Keratinocyte (primary cell): ENCODE measurements at regions not wholly inside any gene's neighbourhood (a gene's known extent, or its start where the extent isn't known, plus 50 kb on each side); places are given as distances from the start of the nearest gene placed in this dataset.

Source experiments
- DNase-seq: peaks from one replicate; pipeline ENCODE4 v3.0.0-alpha.2; 2011; ENCODE audit warnings: low read depth, missing footprints, low spot score
- FAIRE-seq: peaks from 2 replicates; lab custom pipeline; 2011; peaks lifted over from hg19 to GRCh38; lab: Jason Lieb, UNC
- H2AFZ ChIP-seq: 2 replicates; pipeline ENCODE4 v1.6.0; 2012; ENCODE audit warnings: low read length, control low read depth, inconsistent platforms; ENCODE audit not compliant: control insufficient read depth
- H3K27ac ChIP-seq: 2 replicates; pipeline ENCODE4 v1.5.1; 2011; ENCODE audit warnings: low read length; ENCODE audit not compliant: control insufficient read depth, insufficient read depth
- H3K27me3 ChIP-seq: 3 replicates; pipeline ENCODE4 v1.6.0; 2011; ENCODE audit warnings: low read length; ENCODE audit not compliant: control insufficient read depth, insufficient read depth; ENCODE audit errors: extremely low read depth
- H3K36me3 ChIP-seq, 2 experiments: 2 replicates in 1 of 2; 3 replicates in 1 of 2; pipeline ENCODE4 v1.5.1; 2011; ENCODE audit warnings: low read length in 2 of 2, mild to moderate bottlenecking in 1 of 2; ENCODE audit not compliant: control insufficient read depth in 2 of 2, insufficient read depth in 2 of 2; ENCODE audit errors: extremely low read depth in 1 of 2
- H3K4me1 ChIP-seq: 3 replicates; pipeline ENCODE4 v1.5.1; 2011; ENCODE audit warnings: low read length; ENCODE audit not compliant: control insufficient read depth, insufficient read depth; ENCODE audit errors: extremely low read depth
- H3K4me2 ChIP-seq: 3 replicates; pipeline ENCODE4 v1.6.0; 2011; ENCODE audit warnings: low read depth, low read length; ENCODE audit not compliant: control insufficient read depth, insufficient read depth; ENCODE audit errors: extremely low read depth
- H3K4me3 ChIP-seq, 3 experiments: fragments of 200-600 bp in 1 of 3; sonication (generic) in 1 of 3; 2 replicates in 2 of 3; 3 replicates in 1 of 3; pipeline ENCODE4 v1.5.1; 2011 to 2016; ENCODE audit warnings: low read length in 3 of 3, mild to moderate bottlenecking in 3 of 3, control low read depth in 2 of 3, inconsistent platforms in 1 of 3, low read depth in 1 of 3, mixed read lengths in 1 of 3, mixed run types in 1 of 3, moderate library complexity in 1 of 3; ENCODE audit not compliant: control insufficient read depth in 2 of 3, insufficient read depth in 2 of 3; ENCODE audit errors: extremely low read depth in 1 of 3
- H3K79me2 ChIP-seq: 2 replicates; pipeline ENCODE4 v1.6.0; 2012; ENCODE audit warnings: low read length; ENCODE audit not compliant: control insufficient read depth, insufficient read depth
- H3K9ac ChIP-seq: 3 replicates; pipeline ENCODE4 v1.6.0; 2011; ENCODE audit warnings: low read length; ENCODE audit not compliant: control insufficient read depth, insufficient read depth; ENCODE audit errors: extremely low read depth
- H3K9me1 ChIP-seq: 3 replicates; pipeline ENCODE4 v1.6.0; 2011; ENCODE audit warnings: low read length; ENCODE audit not compliant: control insufficient read depth, insufficient read depth; ENCODE audit errors: extremely low read depth
- H3K9me3 ChIP-seq: 2 replicates; pipeline ENCODE4 v1.5.1; 2012; ENCODE audit warnings: low read depth, low read length; ENCODE audit not compliant: control insufficient read depth
- H4K20me1 ChIP-seq: 3 replicates; pipeline ENCODE4 v1.6.0; 2011; ENCODE audit warnings: low read length; ENCODE audit not compliant: control insufficient read depth, insufficient read depth; ENCODE audit errors: extremely low read depth
- EZH2 ChIP-seq: IDR thresholded peaks from one replicate; pipeline ENCODE4 v1.6.1; 2012; ENCODE audit warnings: inconsistent platforms, mild to moderate bottlenecking, low read length, moderate library complexity
- dilution Hi-C: fragments of 300-500 bp; cut with MboI; formaldehyde crosslinking; loops from one replicate; pipeline ENCODE4 v1.7.0; 2020; ENCODE audit warnings: low sequenced_read_pairs; ENCODE audit not compliant: extremely low pct_ligation_motif_present
- TF ChIP-seq, protein P1 (sequence below), 3 experiments: IDR thresholded peaks in 1 of 3; conservative IDR thresholded peaks in 1 of 3; optimal IDR thresholded peaks in 1 of 3; 2 replicates in 2 of 3; 3 replicates in 1 of 3; pipeline versions ENCODE3 to v1.5.1; 2011; ENCODE audit warnings: low read length in 3 of 3, mild to moderate bottlenecking in 3 of 3, moderate library complexity in 2 of 3, control low read depth in 1 of 3, inconsistent platforms in 1 of 3; ENCODE audit not compliant: insufficient read depth in 2 of 3; ENCODE audit errors: extremely low read depth in 1 of 3

DNA sequence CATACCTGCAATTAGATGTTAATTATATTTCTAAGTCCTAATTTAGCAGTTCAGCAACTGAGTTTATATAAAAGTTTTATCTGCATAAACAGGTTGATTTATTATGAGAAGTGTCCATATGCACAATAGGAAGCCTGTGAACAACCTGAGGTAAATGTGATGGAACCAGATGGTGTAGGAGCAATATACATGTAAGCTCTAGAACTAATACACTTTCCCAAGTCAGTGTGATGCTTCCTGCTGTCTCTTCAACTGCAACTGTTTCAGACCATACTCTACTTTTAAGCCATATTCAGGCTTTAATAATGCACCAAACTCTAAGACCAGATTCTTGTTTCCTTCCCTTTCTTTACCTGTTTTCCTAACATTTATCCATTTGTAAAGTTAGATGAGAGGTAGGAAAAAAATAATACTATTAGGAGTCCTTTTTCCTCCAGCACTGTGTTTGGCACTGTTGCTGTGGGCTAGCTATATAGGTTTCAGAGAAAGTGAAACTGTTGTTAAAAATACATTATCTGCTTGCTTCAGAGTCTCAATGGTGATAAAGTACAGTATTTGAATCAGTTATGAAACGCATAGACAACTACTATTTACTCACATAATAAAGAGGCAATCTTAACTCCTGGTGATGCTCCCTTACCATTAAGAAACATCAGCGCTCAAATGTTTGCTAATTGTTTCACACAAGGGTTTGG lies 1009.3 kb downstream of the GRIK2 start:
- no peaks in the 10 kb centered on the region for H3K27me3 ChIP-seq
- no peak for DNase-seq
- H3K36me3 ChIP-seq = no peaks in the 10 kb centered on the region
- no peaks in the 10 kb centered on the region for H3K9me3 ChIP-seq
- H3K4me1 ChIP-seq = peaks cover 10% of the 10 kb centered on the region
- no peak overlapping the region for H3K4me3 ChIP-seq
- no peaks in the 10 kb centered on the region for H4K20me1 ChIP-seq
- H3K27ac ChIP-seq = no peak overlapping the region
- no peak for TF ChIP-seq EZH2
- TF ChIP-seq, protein P1, sequence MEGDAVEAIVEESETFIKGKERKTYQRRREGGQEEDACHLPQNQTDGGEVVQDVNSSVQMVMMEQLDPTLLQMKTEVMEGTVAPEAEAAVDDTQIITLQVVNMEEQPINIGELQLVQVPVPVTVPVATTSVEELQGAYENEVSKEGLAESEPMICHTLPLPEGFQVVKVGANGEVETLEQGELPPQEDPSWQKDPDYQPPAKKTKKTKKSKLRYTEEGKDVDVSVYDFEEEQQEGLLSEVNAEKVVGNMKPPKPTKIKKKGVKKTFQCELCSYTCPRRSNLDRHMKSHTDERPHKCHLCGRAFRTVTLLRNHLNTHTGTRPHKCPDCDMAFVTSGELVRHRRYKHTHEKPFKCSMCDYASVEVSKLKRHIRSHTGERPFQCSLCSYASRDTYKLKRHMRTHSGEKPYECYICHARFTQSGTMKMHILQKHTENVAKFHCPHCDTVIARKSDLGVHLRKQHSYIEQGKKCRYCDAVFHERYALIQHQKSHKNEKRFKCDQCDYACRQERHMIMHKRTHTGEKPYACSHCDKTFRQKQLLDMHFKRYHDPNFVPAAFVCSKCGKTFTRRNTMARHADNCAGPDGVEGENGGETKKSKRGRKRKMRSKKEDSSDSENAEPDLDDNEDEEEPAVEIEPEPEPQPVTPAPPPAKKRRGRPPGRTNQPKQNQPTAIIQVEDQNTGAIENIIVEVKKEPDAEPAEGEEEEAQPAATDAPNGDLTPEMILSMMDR (optimal IDR thresholded peaks at IDR 0.05 in 1 of 3, IDR thresholded peaks at IDR 0.05 in 1 of 3, conservative IDR thresholded peaks at IDR 0.05 in 1 of 3; ENCODE audit: extremely low read depth in 1 of 3, insufficient read depth in 2 of 3, low read length in 3 of 3) = no peak
- no peaks in the 10 kb centered on the region for H3K9me1 ChIP-seq
- dilution Hi-C loops = no loop called here
- H3K4me2 ChIP-seq = no peak overlapping the region
- FAIRE-seq = no peak
- no peak overlapping the region for H3K9ac ChIP-seq
- H3K79me2 ChIP-seq = no peaks in the 10 kb centered on the region
- H2AFZ ChIP-seq = no peak overlapping the region

DNA sequence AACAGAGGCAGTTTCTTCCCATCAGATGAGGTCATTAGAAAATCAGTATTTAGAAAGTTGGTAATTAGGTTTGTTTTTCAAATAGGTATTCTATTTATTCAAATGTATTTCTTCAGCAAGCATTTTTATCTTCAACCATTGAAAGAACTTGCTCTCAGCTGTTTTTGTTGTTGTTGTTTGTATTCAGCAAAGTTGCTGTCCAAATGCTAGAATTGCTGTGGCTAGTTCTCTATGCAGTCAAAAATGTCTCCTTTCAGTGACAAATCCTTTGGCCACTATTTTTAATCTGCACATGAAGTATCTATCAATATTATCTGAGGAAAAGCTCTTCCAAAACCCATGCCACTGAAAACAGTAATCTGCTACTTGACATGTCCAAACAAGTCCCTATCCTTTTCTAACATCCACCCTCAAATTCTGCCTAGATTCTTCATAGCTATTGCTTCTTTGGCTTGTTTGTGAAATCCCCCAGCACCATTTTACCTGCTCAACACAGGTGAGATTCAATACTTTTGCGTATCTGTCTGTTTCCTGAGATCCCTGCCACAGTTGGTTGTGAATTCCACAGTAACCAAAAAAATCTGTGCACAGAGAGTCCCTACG lies 1005.4 kb downstream of the GRIK2 start:
- H3K9me3 ChIP-seq = no peaks in the 10 kb centered on the region
- TF ChIP-seq, protein P1 (optimal IDR thresholded peaks at IDR 0.05 in 1 of 3, IDR thresholded peaks at IDR 0.05 in 1 of 3, conservative IDR thresholded peaks at IDR 0.05 in 1 of 3; ENCODE audit: extremely low read depth in 1 of 3, insufficient read depth in 2 of 3, low read length in 3 of 3) = no peak
- no peak for TF ChIP-seq EZH2
- peak overlapping the region; percentile 89 for H2AFZ ChIP-seq
- FAIRE-seq (peak; percentile 71), DNase-seq (peak; percentile 4)
- dilution Hi-C loops = no loop called here
- no peaks in the 10 kb centered on the region for H3K36me3 ChIP-seq
- H3K4me1 ChIP-seq = peaks cover 10% of the 10 kb centered on the region
- peak overlapping the region; percentile 67 for H3K4me2 ChIP-seq
- H3K9ac ChIP-seq = no peak overlapping the region
- H4K20me1 ChIP-seq = no peaks in the 10 kb centered on the region
- peak overlapping the region in 1 of 3 experiments; percentile 10 for H3K4me3 ChIP-seq
- H3K27me3 ChIP-seq = no peaks in the 10 kb centered on the region
- no peaks in the 10 kb centered on the region for H3K79me2 ChIP-seq
- no peaks in the 10 kb centered on the region for H3K9me1 ChIP-seq
- H3K27ac ChIP-seq = no peak overlapping the region
